A549 (cell line): ENCODE measurements at regions not wholly inside any gene's neighbourhood (a gene's known extent, or its start where the extent isn't known, plus 50 kb on each side); places are given as distances from the start of the nearest gene placed in this dataset.

Source experiments
- EHMT2 ChIP-seq: fragments of 200-600 bp; sonication (generic); IDR thresholded peaks from 2 replicates; pipeline ENCODE4 v1.6.1; 2016; ENCODE audit warnings: antibody characterized with exemption, low read depth, mild to moderate bottlenecking, moderate library complexity
- EP300 ChIP-seq, 2 experiments: fragments of >200 bp; sonication (Bioruptor Twin); formaldehyde crosslinking; IDR thresholded peaks; 2 replicates in 1 of 2; 3 replicates in 1 of 2; pipeline ENCODE4 v1.6.1; 2016 to 2017
- HOXA7 ChIP-seq: fragments of 250-450 bp; sonication (Bioruptor Pico); IDR thresholded peaks from 2 replicates; pipeline ENCODE4 v1.5.0; 2020; ENCODE audit warnings: mild to moderate bottlenecking, moderate library complexity
- JUN ChIP-seq, 2 experiments: fragments of >200 bp; sonication (Bioruptor Twin); formaldehyde crosslinking; IDR thresholded peaks; 2 replicates in 1 of 2; 3 replicates in 1 of 2; pipeline ENCODE4 v1.6.1; 2016 to 2017
- KDM1A ChIP-seq: fragments of 200-600 bp; sonication (generic); IDR thresholded peaks from 2 replicates; pipeline ENCODE4 v1.6.1; 2016; ENCODE audit warnings: low read depth, mild to moderate bottlenecking
- POLR2A ChIP-seq: IDR thresholded peaks from 2 replicates; pipeline ENCODE4 v1.6.1; 2012; ENCODE audit warnings: mild to moderate bottlenecking, low read length
- SMC3 ChIP-seq: fragments of >200 bp; sonication (Bioruptor Twin); formaldehyde crosslinking; IDR thresholded peaks from 3 replicates; pipeline ENCODE4 v1.6.1; 2018; ENCODE audit warnings: inconsistent platforms
- TP53 ChIP-seq: fragments of 250-450 bp; sonication (Bioruptor Pico); IDR thresholded peaks from 2 replicates; pipeline ENCODE4 v1.5.0; 2021; ENCODE audit warnings: mild to moderate bottlenecking, moderate library complexity
- TF ChIP-seq, protein P1 (sequence below): fragments of >200 bp; sonication (Bioruptor Twin); formaldehyde crosslinking; IDR thresholded peaks from 3 replicates; pipeline ENCODE4 v1.5.1; 2016
- TF ChIP-seq, protein P2 (sequence below): IDR thresholded peaks from 2 replicates; pipeline ENCODE4 v1.6.1; 2012

DNA sequence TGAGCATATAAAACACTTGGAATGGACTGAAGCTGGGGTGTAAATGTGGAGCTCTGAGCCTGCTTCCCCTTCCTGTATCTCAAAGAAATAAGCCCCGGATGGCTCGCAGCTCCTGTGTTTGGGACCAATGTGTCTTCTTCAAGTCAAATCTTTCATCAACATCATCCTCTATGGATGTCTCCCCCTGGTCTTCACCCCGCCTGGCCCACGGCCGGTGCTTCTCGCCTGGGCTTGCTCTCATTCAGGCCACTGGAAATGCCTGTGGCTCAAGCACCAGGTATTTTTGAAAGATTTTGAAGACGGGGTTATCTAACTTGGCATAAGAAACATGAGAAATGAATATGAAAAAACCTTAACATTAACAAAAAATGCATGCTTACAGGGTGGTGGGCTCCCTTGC lies 769.8 kb downstream of the BRD1 start:
- TF ChIP-seq POLR2A (no peak), HOXA7 (no peak), KDM1A (no peak), SMC3 (no peak), JUN (IDR thresholded peaks at IDR 0.05) (no peak), EP300 (IDR thresholded peaks at IDR 0.05) (no peak), TP53 (no peak), EHMT2 (no peak)
- TF ChIP-seq, protein P1, sequence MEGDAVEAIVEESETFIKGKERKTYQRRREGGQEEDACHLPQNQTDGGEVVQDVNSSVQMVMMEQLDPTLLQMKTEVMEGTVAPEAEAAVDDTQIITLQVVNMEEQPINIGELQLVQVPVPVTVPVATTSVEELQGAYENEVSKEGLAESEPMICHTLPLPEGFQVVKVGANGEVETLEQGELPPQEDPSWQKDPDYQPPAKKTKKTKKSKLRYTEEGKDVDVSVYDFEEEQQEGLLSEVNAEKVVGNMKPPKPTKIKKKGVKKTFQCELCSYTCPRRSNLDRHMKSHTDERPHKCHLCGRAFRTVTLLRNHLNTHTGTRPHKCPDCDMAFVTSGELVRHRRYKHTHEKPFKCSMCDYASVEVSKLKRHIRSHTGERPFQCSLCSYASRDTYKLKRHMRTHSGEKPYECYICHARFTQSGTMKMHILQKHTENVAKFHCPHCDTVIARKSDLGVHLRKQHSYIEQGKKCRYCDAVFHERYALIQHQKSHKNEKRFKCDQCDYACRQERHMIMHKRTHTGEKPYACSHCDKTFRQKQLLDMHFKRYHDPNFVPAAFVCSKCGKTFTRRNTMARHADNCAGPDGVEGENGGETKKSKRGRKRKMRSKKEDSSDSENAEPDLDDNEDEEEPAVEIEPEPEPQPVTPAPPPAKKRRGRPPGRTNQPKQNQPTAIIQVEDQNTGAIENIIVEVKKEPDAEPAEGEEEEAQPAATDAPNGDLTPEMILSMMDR = no peak
- TF ChIP-seq, protein P2, sequence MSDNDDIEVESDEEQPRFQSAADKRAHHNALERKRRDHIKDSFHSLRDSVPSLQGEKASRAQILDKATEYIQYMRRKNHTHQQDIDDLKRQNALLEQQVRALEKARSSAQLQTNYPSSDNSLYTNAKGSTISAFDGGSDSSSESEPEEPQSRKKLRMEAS = no peak
